Stomach (tissue), 4 donors: ENCODE measurements at regions not wholly inside any gene's neighbourhood (a gene's known extent, or its start where the extent isn't known, plus 50 kb on each side); places are given as distances from the start of the nearest gene placed in this dataset.

ENCODE experiments used
- CTCF ChIP-seq, 7 experiments: fragments of 450-650 bp in 4 of 7; fragments of 200-600 bp in 3 of 7; sonication (generic) in 3 of 7; IDR thresholded peaks; one replicate each; pipeline ENCODE4 v1.5.1; 2016 to 2019; ENCODE audit warnings: antibody characterized with exemption in 7 of 7, control low read depth in 2 of 7, mild to moderate bottlenecking in 1 of 7
- EP300 ChIP-seq: sonication (generic); formaldehyde crosslinking; IDR thresholded peaks from one replicate; pipeline ENCODE4 v1.6.1; 2017; ENCODE audit warnings: antibody characterized with exemption
- POLR2A ChIP-seq, 4 donors: fragments of 450-650 bp; IDR thresholded peaks; one replicate each; pipeline ENCODE4 v1.6.1; 2016; ENCODE audit warnings: antibody characterized with exemption in 4 of 4, control low read depth in 2 of 4, mild to moderate bottlenecking in 1 of 4, moderate library complexity in 1 of 4
- POLR2AphosphoS5 ChIP-seq, 3 donors: sonication (generic); formaldehyde crosslinking; IDR thresholded peaks; one replicate each; pipeline ENCODE4 v1.6.1; 2016; ENCODE audit warnings: antibody characterized with exemption in 3 of 3

GRCh38 chr6:71725126-71725470, 161.3 kb upstream of the RIMS1 start:
- TF ChIP-seq EP300 (no peak), CTCF (IDR thresholded peaks at IDR 0.05) (no peak), POLR2A (IDR thresholded peaks at IDR 0.05) (no peak), POLR2AphosphoS5 (IDR thresholded peaks at IDR 0.05) (no peak)
